ENCODE measurements at regions not wholly inside any gene's neighbourhood (a gene's known extent, or its start where the extent isn't known, plus 50 kb on each side); places are given as distances from the start of the nearest gene placed in this dataset.

DNA sequence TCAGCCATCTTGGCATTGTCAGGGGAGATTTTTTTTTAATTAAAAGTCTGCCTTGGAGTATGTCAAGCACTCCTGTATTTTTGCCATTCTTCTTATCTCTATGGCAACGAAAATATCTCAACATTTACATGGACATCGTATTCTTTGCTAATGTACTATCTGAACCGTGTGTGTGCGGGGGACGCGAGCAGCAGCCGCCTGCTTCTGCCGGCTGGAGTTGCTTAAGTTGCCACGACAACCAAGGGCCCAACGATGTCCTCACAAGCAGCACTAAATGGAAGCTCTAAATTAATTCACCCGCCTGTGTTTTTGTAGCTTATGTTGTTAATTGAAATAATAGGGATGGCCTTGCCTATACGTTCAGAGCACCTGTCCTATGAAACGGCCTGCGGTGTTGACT, 309.5 kb downstream of the TEX29 start:
- TF ChIP-seq, protein P1, sequence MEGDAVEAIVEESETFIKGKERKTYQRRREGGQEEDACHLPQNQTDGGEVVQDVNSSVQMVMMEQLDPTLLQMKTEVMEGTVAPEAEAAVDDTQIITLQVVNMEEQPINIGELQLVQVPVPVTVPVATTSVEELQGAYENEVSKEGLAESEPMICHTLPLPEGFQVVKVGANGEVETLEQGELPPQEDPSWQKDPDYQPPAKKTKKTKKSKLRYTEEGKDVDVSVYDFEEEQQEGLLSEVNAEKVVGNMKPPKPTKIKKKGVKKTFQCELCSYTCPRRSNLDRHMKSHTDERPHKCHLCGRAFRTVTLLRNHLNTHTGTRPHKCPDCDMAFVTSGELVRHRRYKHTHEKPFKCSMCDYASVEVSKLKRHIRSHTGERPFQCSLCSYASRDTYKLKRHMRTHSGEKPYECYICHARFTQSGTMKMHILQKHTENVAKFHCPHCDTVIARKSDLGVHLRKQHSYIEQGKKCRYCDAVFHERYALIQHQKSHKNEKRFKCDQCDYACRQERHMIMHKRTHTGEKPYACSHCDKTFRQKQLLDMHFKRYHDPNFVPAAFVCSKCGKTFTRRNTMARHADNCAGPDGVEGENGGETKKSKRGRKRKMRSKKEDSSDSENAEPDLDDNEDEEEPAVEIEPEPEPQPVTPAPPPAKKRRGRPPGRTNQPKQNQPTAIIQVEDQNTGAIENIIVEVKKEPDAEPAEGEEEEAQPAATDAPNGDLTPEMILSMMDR (IDR thresholded peaks at IDR 0.05), result no peak
- TF ChIP-seq POLR2A (IDR thresholded peaks at IDR 0.05), result no peak

Data from ovary (tissue), 3 donors.